GM23338 (cell line): ENCODE measurements at regions not wholly inside any gene's neighbourhood (a gene's known extent, or its start where the extent isn't known, plus 50 kb on each side); places are given as distances from the start of the nearest gene placed in this dataset.

Experiments used
- ATAC-seq: fragments of 200-7000 bp; cut with Tn5 transposase; 3 replicates; pipeline ENCODE4 v1.9.1; 2020
- DNase-seq: peaks from one replicate; pipeline ENCODE4 v3.0.0-alpha.2; 2015; ENCODE audit warnings: low spot score
- H2AFZ ChIP-seq: fragments of 200-600 bp; sonication (generic); 2 replicates; pipeline ENCODE4 v1.8.0; 2016; ENCODE audit warnings: antibody characterized with exemption, mild to moderate bottlenecking, moderate library complexity
- H3F3A ChIP-seq: fragments of 200-600 bp; sonication (generic); replicated peaks from 2 replicates; pipeline ENCODE4 v1.8.0; 2017; ENCODE audit warnings: antibody characterized with exemption, mixed run types, low read depth
- H3K27ac ChIP-seq: fragments of 200-600 bp; sonication (generic); 2 replicates; pipeline ENCODE4 v1.6.1; 2016; ENCODE audit warnings: low read depth
- H3K27me3 ChIP-seq: fragments of 200-600 bp; sonication (generic); 2 replicates; pipeline ENCODE4 v1.8.0; 2016; ENCODE audit warnings: mild to moderate bottlenecking, mixed run types, moderate library complexity; ENCODE audit not compliant: insufficient read depth
- H3K36me3 ChIP-seq: fragments of 200-600 bp; sonication (generic); 2 replicates; pipeline ENCODE4 v1.8.0; 2016; ENCODE audit warnings: mild to moderate bottlenecking; ENCODE audit not compliant: insufficient read depth
- H3K4me1 ChIP-seq: fragments of 200-600 bp; sonication (generic); 2 replicates; pipeline ENCODE4 v1.8.0; 2016; ENCODE audit warnings: mild to moderate bottlenecking, moderate library complexity; ENCODE audit not compliant: insufficient read depth
- H3K4me2 ChIP-seq: fragments of 200-600 bp; sonication (generic); 2 replicates; pipeline ENCODE4 v1.7.1; 2017; ENCODE audit warnings: mixed run types
- H3K4me3 ChIP-seq: fragments of 200-600 bp; sonication (generic); 2 replicates; pipeline ENCODE4 v1.6.1; 2016; ENCODE audit warnings: mixed run types
- H3K79me2 ChIP-seq: fragments of 200-600 bp; sonication (generic); replicated peaks from 2 replicates; pipeline ENCODE4 v1.8.0; 2017; ENCODE audit warnings: mild to moderate bottlenecking; ENCODE audit not compliant: insufficient read depth
- H3K9me2 ChIP-seq: fragments of 200-600 bp; sonication (generic); 2 replicates; pipeline ENCODE4 v1.8.0; 2017; ENCODE audit not compliant: insufficient read depth
- H4K20me1 ChIP-seq: fragments of 200-600 bp; sonication (generic); replicated peaks from 2 replicates; pipeline ENCODE4 v1.8.0; 2017; ENCODE audit warnings: mild to moderate bottlenecking; ENCODE audit not compliant: insufficient read depth
- H3K27ac Mint-ChIP-seq: 2 replicates; pipeline ENCODE4 v1.8.0; 2020; ENCODE audit warnings: inconsistent platforms, mild to moderate bottlenecking, moderate library complexity, mixed read lengths
- H3K27me3 Mint-ChIP-seq: 3 replicates; pipeline ENCODE4 v1.8.0; 2022; ENCODE audit warnings: low read depth, mild to moderate bottlenecking, moderate library complexity, mixed read lengths, inconsistent platforms; ENCODE audit not compliant: insufficient read depth, poor library complexity
- H3K36me3 Mint-ChIP-seq: 3 replicates; pipeline ENCODE4 v1.8.0; 2021; ENCODE audit warnings: low read depth, mild to moderate bottlenecking, inconsistent platforms, moderate library complexity, mixed read lengths
- H3K4me1 Mint-ChIP-seq: 3 replicates; pipeline ENCODE4 v1.8.0; 2020; ENCODE audit warnings: mild to moderate bottlenecking, inconsistent platforms, mixed read lengths
- H3K4me3 Mint-ChIP-seq: 3 replicates; pipeline ENCODE4 v1.8.0; 2021; ENCODE audit warnings: moderate library complexity, mild to moderate bottlenecking, inconsistent platforms, mixed read lengths
- H3K9me3 Mint-ChIP-seq: 3 replicates; pipeline ENCODE4 v1.8.0; 2020; ENCODE audit warnings: moderate library complexity, mild to moderate bottlenecking, inconsistent platforms, mixed read lengths
- CTCF ChIP-seq, 2 experiments: fragments of 200-600 bp in 1 of 2; sonication (generic) in 1 of 2; conservative IDR thresholded peaks; 2 replicates each; pipeline versions ENCODE4 v1.5.1 to v1.6.1; 2016 to 2017; ENCODE audit warnings: antibody characterized with exemption in 2 of 2, low read depth in 2 of 2, mild to moderate bottlenecking in 2 of 2, moderate library complexity in 1 of 2
- ETS1 ChIP-seq: IDR thresholded peaks from 2 replicates; pipeline ENCODE4 v1.6.1; 2016; ENCODE audit warnings: antibody characterized with exemption
- EZH2 ChIP-seq: fragments of 200-600 bp; sonication (generic); IDR thresholded peaks from one replicate; pipeline ENCODE4 v1.8.0; 2017; ENCODE audit warnings: antibody characterized with exemption, mild to moderate bottlenecking, low read depth; ENCODE audit not compliant: unreplicated experiment
- EZH2phosphoT487 ChIP-seq: fragments of 200-600 bp; sonication (generic); IDR thresholded peaks from one replicate; pipeline ENCODE4 v1.8.1; 2018; ENCODE audit warnings: antibody characterized with exemption; ENCODE audit not compliant: unreplicated experiment
- JUNB ChIP-seq: IDR thresholded peaks from one replicate; pipeline ENCODE4 v1.6.1; 2016; ENCODE audit warnings: antibody characterized with exemption; ENCODE audit not compliant: unreplicated experiment
- NANOG ChIP-seq: IDR thresholded peaks from 2 replicates; pipeline ENCODE4 v1.6.1; 2016; ENCODE audit warnings: antibody characterized with exemption, borderline replicate concordance
- POLR2AphosphoS5 ChIP-seq: IDR thresholded peaks from 2 replicates; pipeline ENCODE4 v1.6.1; 2016; ENCODE audit warnings: antibody characterized with exemption, low read depth
- STAT1 ChIP-seq: IDR thresholded peaks from one replicate; pipeline ENCODE4 v1.6.1; 2016; ENCODE audit warnings: antibody characterized with exemption; ENCODE audit not compliant: unreplicated experiment

GRCh38 chr4:1462009-1462767, 55.9 kb upstream of the NKX1-1 start (continued):
- TF ChIP-seq EZH2 (no peak), EZH2phosphoT487 (no peak), ETS1 (no peak), STAT1 (no peak)

- H4K20me1 ChIP-seq: no peaks in the 10 kb centered on the region
- Mint-ChIP-seq H3K4me1 (peaks cover 23% of the 10 kb centered on the region), H3K27me3 (peaks cover 16% of the 10 kb centered on the region), H3K36me3 (peaks cover 3% of the 10 kb centered on the region; the same call in 1 of the 3 replicates), H3K9me3 (peaks cover 8% of the 10 kb centered on the region), H3K27ac (no peak overlapping the region), H3K4me3 (no peak overlapping the region)
- no peak overlapping the region for H3K4me2 ChIP-seq
- H3K4me3 ChIP-seq: no peak overlapping the region
- H3K9me2 ChIP-seq: no peaks in the 10 kb centered on the region
- no peaks in the 10 kb centered on the region for H3K79me2 ChIP-seq
- H3K36me3 ChIP-seq: no peaks in the 10 kb centered on the region
- ATAC-seq: no peak
- no peaks in the 10 kb centered on the region for H3F3A ChIP-seq
- peaks cover 25% of the 10 kb centered on the region for H3K4me1 ChIP-seq
- DNase-seq: no peak
- no peaks in the 10 kb centered on the region for H3K27me3 ChIP-seq
- no peak overlapping the region for H2AFZ ChIP-seq
- H3K27ac ChIP-seq: no peak overlapping the region
- TF ChIP-seq NANOG: no peak
Measured at GRCh38 chr4:1460967-1461868, 55.0 kb upstream of the NKX1-1 start.

- no peaks in the 10 kb centered on the region for H3F3A ChIP-seq
- no peaks in the 10 kb centered on the region for H3K36me3 ChIP-seq
- peaks cover 25% of the 10 kb centered on the region for H3K4me1 ChIP-seq
- H2AFZ ChIP-seq: no peak overlapping the region
- peaks cover 7% of the 10 kb centered on the region; the same call in 1 of the 2 replicates for H3K9me2 ChIP-seq
- H3K4me3 ChIP-seq: peak overlapping the region; percentile 42
- H3K27me3 ChIP-seq: no peaks in the 10 kb centered on the region
- peaks cover 3% of the 10 kb centered on the region; the same call in 1 of the 3 replicates for H3K36me3 Mint-ChIP-seq
- H3K4me1 Mint-ChIP-seq: peaks cover 23% of the 10 kb centered on the region
- DNase-seq (no peak), ATAC-seq (peak; percentile 27; the same call in 2 of the 3 replicates)
- H3K9me3 Mint-ChIP-seq: peaks cover 10% of the 10 kb centered on the region
- H3K4me3 Mint-ChIP-seq: no peak overlapping the region; the same call in 2 of the 3 replicates
- H3K27ac Mint-ChIP-seq: no peak overlapping the region
- no peak overlapping the region for H3K27ac ChIP-seq
- H3K27me3 Mint-ChIP-seq: peaks cover 16% of the 10 kb centered on the region
- peak overlapping the region; percentile 73 for H3K4me2 ChIP-seq
- no peaks in the 10 kb centered on the region for H3K79me2 ChIP-seq
- TF ChIP-seq CTCF (conservative IDR thresholded peaks at IDR 0.05; ENCODE audit: low read depth in 2 of 2): no peak
- TF ChIP-seq JUNB: no peak
- no peak for TF ChIP-seq POLR2AphosphoS5
- TF ChIP-seq NANOG: no peak
- no peak for TF ChIP-seq STAT1
- no peaks in the 10 kb centered on the region for H4K20me1 ChIP-seq
Measured at GRCh38 chr4:1459722-1460511, 53.7 kb upstream of the NKX1-1 start.
